KMS-11 (cell line): ENCODE measurements at regions not wholly inside any gene's neighbourhood (a gene's known extent, or its start where the extent isn't known, plus 50 kb on each side); places are given as distances from the start of the nearest gene placed in this dataset.

ENCODE experiments used
- H2AFZ ChIP-seq: fragments of 200-600 bp; sonication (generic); 2 replicates; pipeline ENCODE4 v1.6.1; 2016; ENCODE audit warnings: antibody characterized with exemption, mixed run types, low read depth
- H3K27ac ChIP-seq: fragments of 200-600 bp; sonication (generic); 2 replicates; pipeline ENCODE4 v1.6.1; 2016; ENCODE audit warnings: mild to moderate bottlenecking, mixed run types
- H3K27me3 ChIP-seq: fragments of 200-600 bp; sonication (generic); 2 replicates; pipeline ENCODE4 v1.6.1; 2017; ENCODE audit warnings: mild to moderate bottlenecking, low read depth, mixed run types, moderate library complexity; ENCODE audit not compliant: insufficient read depth
- H3K36me3 ChIP-seq: fragments of 200-600 bp; sonication (generic); 2 replicates; pipeline ENCODE4 v1.6.1; 2017; ENCODE audit warnings: mild to moderate bottlenecking, mixed run types; ENCODE audit not compliant: insufficient read depth
- H3K4me1 ChIP-seq: fragments of 200-600 bp; sonication (generic); 2 replicates; pipeline ENCODE4 v1.6.1; 2016; ENCODE audit warnings: mild to moderate bottlenecking, low read depth, mixed run types; ENCODE audit not compliant: poor library complexity, severe bottlenecking
- H3K4me2 ChIP-seq: fragments of 200-600 bp; sonication (generic); 2 replicates; pipeline ENCODE4 v1.7.0; 2016; ENCODE audit warnings: mild to moderate bottlenecking, mixed run types
- H3K4me3 ChIP-seq: fragments of 200-600 bp; sonication (generic); IDR thresholded peaks from 2 replicates; pipeline ENCODE4 v1.6.1; 2017; ENCODE audit warnings: low read depth, low read length, mixed read lengths; ENCODE audit not compliant: insufficient read depth
- H3K79me2 ChIP-seq: fragments of 200-600 bp; sonication (generic); 2 replicates; pipeline ENCODE4 v1.6.1; 2016; ENCODE audit warnings: low read depth, mixed run types; ENCODE audit not compliant: insufficient read depth
- H3K9ac ChIP-seq: fragments of 200-600 bp; sonication (generic); 2 replicates; pipeline ENCODE4 v1.6.1; 2016; ENCODE audit warnings: mild to moderate bottlenecking, mixed run types
- H4K20me1 ChIP-seq: fragments of 200-600 bp; sonication (generic); 2 replicates; pipeline ENCODE4 v1.6.1; 2016; ENCODE audit warnings: mild to moderate bottlenecking, mixed run types; ENCODE audit not compliant: insufficient read depth
- TF ChIP-seq, protein P1 (sequence below): fragments of 200-600 bp; sonication (generic); conservative IDR thresholded peaks from 2 replicates; pipeline ENCODE4 v1.6.1; 2017; ENCODE audit warnings: low read depth, mild to moderate bottlenecking, antibody characterized with exemption, low read length, moderate library complexity, mixed read lengths

DNA sequence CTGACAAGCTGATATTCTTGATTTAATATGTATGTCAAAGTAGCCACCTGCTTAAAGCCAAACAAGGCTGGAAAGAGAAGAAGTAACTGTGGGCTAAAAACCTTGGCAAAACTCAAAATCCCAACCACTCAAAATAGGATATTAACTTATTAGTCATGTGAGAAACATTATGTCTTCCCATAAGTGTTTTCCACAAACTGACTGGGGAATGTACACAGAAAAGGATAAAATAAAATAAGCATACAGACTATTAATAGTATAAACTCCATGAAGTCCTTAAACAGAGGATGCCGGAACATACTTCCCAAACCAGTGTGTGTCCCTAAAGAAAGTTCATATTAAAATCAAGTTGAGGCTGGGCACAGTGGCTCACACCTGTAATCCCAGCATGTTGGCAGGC lies 263.7 kb upstream of the THBS1 start:
- Histone ChIP-seq H3K4me3 (no peak overlapping the region), H3K79me2 (no peaks in the 10 kb centered on the region), H3K4me2 (no peak overlapping the region), H3K27ac (no peak overlapping the region), H2AFZ (no peak overlapping the region), H3K4me1 (no peaks in the 10 kb centered on the region), H4K20me1 (no peaks in the 10 kb centered on the region), H3K27me3 (no peaks in the 10 kb centered on the region), H3K9ac (no peak overlapping the region), H3K36me3 (no peaks in the 10 kb centered on the region)
- TF ChIP-seq, protein P1, sequence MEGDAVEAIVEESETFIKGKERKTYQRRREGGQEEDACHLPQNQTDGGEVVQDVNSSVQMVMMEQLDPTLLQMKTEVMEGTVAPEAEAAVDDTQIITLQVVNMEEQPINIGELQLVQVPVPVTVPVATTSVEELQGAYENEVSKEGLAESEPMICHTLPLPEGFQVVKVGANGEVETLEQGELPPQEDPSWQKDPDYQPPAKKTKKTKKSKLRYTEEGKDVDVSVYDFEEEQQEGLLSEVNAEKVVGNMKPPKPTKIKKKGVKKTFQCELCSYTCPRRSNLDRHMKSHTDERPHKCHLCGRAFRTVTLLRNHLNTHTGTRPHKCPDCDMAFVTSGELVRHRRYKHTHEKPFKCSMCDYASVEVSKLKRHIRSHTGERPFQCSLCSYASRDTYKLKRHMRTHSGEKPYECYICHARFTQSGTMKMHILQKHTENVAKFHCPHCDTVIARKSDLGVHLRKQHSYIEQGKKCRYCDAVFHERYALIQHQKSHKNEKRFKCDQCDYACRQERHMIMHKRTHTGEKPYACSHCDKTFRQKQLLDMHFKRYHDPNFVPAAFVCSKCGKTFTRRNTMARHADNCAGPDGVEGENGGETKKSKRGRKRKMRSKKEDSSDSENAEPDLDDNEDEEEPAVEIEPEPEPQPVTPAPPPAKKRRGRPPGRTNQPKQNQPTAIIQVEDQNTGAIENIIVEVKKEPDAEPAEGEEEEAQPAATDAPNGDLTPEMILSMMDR: no peak

DNA sequence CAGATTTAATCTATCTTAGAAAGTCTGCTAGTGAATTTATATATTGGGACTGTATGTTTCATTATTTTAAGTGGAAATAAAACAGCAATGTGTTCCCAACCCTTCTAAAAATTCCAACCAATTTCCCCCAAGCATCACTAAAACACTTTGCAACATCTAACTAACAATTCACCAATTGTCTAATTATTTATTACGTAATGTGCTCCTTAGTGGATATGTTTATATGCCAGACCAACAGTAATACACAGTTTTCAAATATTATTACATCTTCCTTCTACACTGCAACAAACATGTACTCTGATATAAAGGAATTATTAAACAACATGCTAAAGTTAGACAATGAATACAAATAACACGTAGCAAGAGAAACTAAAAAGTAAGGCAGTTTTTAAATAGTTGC lies 262.6 kb upstream of the THBS1 start:
- H3K4me1 ChIP-seq: no peaks in the 10 kb centered on the region
- no peaks in the 10 kb centered on the region for H3K36me3 ChIP-seq
- no peak overlapping the region for H3K4me2 ChIP-seq
- H3K27ac ChIP-seq: no peak overlapping the region
- H3K4me3 ChIP-seq: no peak overlapping the region
- H3K79me2 ChIP-seq: no peaks in the 10 kb centered on the region
- no peaks in the 10 kb centered on the region for H4K20me1 ChIP-seq
- TF ChIP-seq, protein P1: no peak
- no peak overlapping the region for H2AFZ ChIP-seq
- H3K9ac ChIP-seq: no peak overlapping the region
- H3K27me3 ChIP-seq: no peaks in the 10 kb centered on the region

DNA sequence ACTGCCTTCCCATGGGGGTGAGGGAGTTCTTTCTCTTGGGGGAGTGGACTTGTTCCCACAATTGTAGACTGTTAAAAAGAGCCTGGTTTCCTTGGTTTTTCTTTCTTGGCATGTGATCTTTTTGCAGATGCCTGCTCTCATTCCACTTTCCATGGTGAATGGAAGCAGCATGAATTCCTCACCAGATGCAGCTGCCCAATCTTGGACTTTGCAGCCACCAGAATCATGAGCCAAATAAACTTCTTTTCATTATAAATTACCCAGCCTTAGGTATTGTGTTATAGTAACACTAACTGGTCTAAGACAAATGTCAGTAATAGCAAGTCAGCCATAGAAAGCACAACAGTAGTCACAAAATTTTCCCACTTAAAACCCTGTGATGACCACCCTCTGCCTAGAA lies 260.5 kb upstream of the THBS1 start:
- no peaks in the 10 kb centered on the region for H3K27me3 ChIP-seq
- no peak overlapping the region for H3K4me3 ChIP-seq
- no peaks in the 10 kb centered on the region for H3K36me3 ChIP-seq
- H2AFZ ChIP-seq: no peak overlapping the region
- H3K79me2 ChIP-seq: no peaks in the 10 kb centered on the region
- H3K4me2 ChIP-seq: no peak overlapping the region
- no peak overlapping the region for H3K9ac ChIP-seq
- H3K27ac ChIP-seq: no peak overlapping the region
- no peaks in the 10 kb centered on the region for H4K20me1 ChIP-seq
- TF ChIP-seq, protein P1: no peak
- H3K4me1 ChIP-seq: no peaks in the 10 kb centered on the region

DNA sequence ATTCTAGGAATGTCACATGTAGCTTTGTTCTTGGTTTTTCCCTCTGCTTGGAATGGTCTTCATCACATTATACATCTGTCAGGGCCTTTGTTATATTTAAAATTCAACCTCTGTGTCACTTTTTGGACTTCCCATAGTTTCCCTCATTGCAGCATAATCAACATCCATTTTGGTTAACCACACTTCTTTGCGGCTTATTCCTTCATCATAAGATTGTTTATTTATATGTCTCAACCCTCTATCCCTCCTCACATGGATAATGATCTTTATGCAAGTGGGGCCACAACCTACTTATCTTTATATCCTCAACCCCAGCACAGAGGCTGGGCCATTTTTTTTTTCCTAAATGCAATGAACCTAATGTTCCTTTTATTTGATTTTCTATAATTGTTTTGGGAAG lies 260.0 kb upstream of the THBS1 start:
- Histone ChIP-seq H3K79me2 (no peaks in the 10 kb centered on the region), H3K36me3 (no peaks in the 10 kb centered on the region), H2AFZ (no peak overlapping the region), H4K20me1 (no peaks in the 10 kb centered on the region), H3K4me3 (no peak overlapping the region), H3K4me2 (no peak overlapping the region), H3K27ac (no peak overlapping the region), H3K27me3 (no peaks in the 10 kb centered on the region), H3K4me1 (no peaks in the 10 kb centered on the region), H3K9ac (no peak overlapping the region)
- TF ChIP-seq, protein P1: no peak

DNA sequence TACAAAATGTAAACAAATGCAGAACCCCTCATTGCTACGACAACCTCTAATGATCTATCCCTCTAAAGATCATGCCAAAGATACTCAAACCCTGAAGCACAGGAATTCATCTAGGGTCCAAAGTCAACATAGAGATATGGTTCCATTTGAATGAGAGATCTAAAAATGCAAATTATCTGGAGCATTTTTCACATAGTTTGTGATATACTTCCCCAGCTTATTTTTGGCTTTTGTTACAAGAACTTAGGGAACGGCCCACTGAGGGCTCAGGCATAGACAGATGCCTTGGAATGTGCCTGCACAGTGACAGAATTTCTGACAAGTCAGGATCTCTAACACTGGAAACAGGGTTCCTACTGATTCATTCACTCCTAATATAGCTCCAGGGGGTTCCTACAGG lies 258.9 kb upstream of the THBS1 start:
- no peak overlapping the region for H3K27ac ChIP-seq
- H3K79me2 ChIP-seq: no peaks in the 10 kb centered on the region
- H3K4me3 ChIP-seq: no peak overlapping the region
- H4K20me1 ChIP-seq: no peaks in the 10 kb centered on the region
- TF ChIP-seq, protein P1: no peak
- no peak overlapping the region for H3K4me2 ChIP-seq
- H3K9ac ChIP-seq: no peak overlapping the region
- no peaks in the 10 kb centered on the region for H3K4me1 ChIP-seq
- no peak overlapping the region for H2AFZ ChIP-seq
- H3K27me3 ChIP-seq: no peaks in the 10 kb centered on the region
- no peaks in the 10 kb centered on the region for H3K36me3 ChIP-seq
